ENCODE measurements at regions not wholly inside any gene's neighbourhood (a gene's known extent, or its start where the extent isn't known, plus 50 kb on each side); places are given as distances from the start of the nearest gene placed in this dataset.

DNA sequence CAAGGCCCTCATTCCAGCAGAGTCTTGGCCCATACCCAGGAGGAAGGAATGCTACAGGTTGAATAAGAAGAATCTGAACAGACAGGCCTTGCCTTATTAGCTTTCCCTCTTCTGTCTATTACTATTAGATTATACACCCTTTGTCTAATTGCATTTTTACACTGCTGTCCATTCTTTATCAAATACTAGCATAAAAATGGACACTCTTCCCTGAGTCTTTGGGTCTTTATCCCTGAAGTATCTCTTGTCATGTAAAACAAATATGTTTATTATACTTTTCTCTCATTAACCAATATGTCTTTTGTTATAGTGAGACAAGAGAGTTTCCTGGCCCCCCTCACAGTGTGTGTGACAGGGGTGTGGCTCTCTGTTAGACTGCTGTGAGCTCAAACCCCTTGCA is 897.4 kb upstream of the SEL1L start:
- Histone ChIP-seq H3K4me2 (no peak overlapping the region), H3K4me3 (IDR thresholded peaks at IDR 0.05; ENCODE audit: insufficient read depth, low read depth, low read length) (no peak overlapping the region), H2AFZ (ENCODE audit: low read depth) (no peak overlapping the region), H3K79me2 (ENCODE audit: insufficient read depth, low read depth) (no peaks in the 10 kb centered on the region), H3K27me3 (ENCODE audit: insufficient read depth, low read depth) (no peaks in the 10 kb centered on the region), H3K4me1 (ENCODE audit: low read depth, poor library complexity, severe bottlenecking) (no peaks in the 10 kb centered on the region), H3K27ac (no peak overlapping the region), H4K20me1 (ENCODE audit: insufficient read depth) (no peaks in the 10 kb centered on the region), H3K9ac (no peak overlapping the region), H3K36me3 (ENCODE audit: insufficient read depth) (no peaks in the 10 kb centered on the region)
- TF ChIP-seq, protein P1, sequence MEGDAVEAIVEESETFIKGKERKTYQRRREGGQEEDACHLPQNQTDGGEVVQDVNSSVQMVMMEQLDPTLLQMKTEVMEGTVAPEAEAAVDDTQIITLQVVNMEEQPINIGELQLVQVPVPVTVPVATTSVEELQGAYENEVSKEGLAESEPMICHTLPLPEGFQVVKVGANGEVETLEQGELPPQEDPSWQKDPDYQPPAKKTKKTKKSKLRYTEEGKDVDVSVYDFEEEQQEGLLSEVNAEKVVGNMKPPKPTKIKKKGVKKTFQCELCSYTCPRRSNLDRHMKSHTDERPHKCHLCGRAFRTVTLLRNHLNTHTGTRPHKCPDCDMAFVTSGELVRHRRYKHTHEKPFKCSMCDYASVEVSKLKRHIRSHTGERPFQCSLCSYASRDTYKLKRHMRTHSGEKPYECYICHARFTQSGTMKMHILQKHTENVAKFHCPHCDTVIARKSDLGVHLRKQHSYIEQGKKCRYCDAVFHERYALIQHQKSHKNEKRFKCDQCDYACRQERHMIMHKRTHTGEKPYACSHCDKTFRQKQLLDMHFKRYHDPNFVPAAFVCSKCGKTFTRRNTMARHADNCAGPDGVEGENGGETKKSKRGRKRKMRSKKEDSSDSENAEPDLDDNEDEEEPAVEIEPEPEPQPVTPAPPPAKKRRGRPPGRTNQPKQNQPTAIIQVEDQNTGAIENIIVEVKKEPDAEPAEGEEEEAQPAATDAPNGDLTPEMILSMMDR (conservative IDR thresholded peaks at IDR 0.05; ENCODE audit: low read depth, low read length): no peak

- Histone ChIP-seq H3K79me2 (ENCODE audit: insufficient read depth, low read depth) (no peaks in the 10 kb centered on the region), H3K4me3 (IDR thresholded peaks at IDR 0.05; ENCODE audit: insufficient read depth, low read depth, low read length) (no peak overlapping the region), H4K20me1 (ENCODE audit: insufficient read depth) (no peaks in the 10 kb centered on the region), H2AFZ (ENCODE audit: low read depth) (no peak overlapping the region), H3K27ac (no peak overlapping the region), H3K4me2 (no peak overlapping the region), H3K4me1 (ENCODE audit: low read depth, poor library complexity, severe bottlenecking) (no peaks in the 10 kb centered on the region), H3K27me3 (ENCODE audit: insufficient read depth, low read depth) (no peaks in the 10 kb centered on the region), H3K36me3 (ENCODE audit: insufficient read depth) (no peaks in the 10 kb centered on the region), H3K9ac (no peak overlapping the region)
- TF ChIP-seq, protein P1 (conservative IDR thresholded peaks at IDR 0.05; ENCODE audit: low read depth, low read length): no peak
Observed at GRCh38 chr14:82432301-82433105, 898.9 kb upstream of the SEL1L start.

- no peaks in the 10 kb centered on the region for H3K4me1 ChIP-seq (ENCODE audit: low read depth, poor library complexity, severe bottlenecking)
Observed at GRCh38 chr14:82438436-82438835, 904.8 kb upstream of the SEL1L start.

DNA sequence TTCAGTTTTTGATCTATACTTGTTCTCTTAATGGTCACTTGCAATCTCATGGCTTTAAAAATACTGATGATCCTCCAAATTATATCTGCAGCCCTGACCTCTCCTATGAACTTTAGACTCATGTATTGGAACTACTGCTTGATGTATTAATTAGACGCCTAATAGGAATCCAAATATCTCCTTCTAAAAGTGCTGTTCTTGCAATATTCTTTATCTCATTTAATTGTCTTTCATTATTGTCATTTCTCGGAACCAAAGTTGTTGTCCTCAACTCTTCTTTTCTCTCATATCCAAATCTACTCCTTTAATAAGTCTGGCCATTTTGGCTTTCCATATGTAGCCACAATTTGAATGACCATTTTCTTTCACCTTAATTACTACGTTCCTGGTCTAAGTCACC is 907.6 kb upstream of the SEL1L start:
- Histone ChIP-seq H4K20me1 (ENCODE audit: insufficient read depth) (no peaks in the 10 kb centered on the region), H3K27ac (no peak overlapping the region), H3K4me2 (no peak overlapping the region), H2AFZ (ENCODE audit: low read depth) (no peak overlapping the region), H3K79me2 (ENCODE audit: insufficient read depth, low read depth) (no peaks in the 10 kb centered on the region), H3K36me3 (ENCODE audit: insufficient read depth) (no peaks in the 10 kb centered on the region), H3K4me3 (IDR thresholded peaks at IDR 0.05; ENCODE audit: insufficient read depth, low read depth, low read length) (no peak overlapping the region), H3K9ac (no peak overlapping the region), H3K27me3 (ENCODE audit: insufficient read depth, low read depth) (no peaks in the 10 kb centered on the region), H3K4me1 (ENCODE audit: low read depth, poor library complexity, severe bottlenecking) (no peaks in the 10 kb centered on the region)
- TF ChIP-seq, protein P1 (conservative IDR thresholded peaks at IDR 0.05; ENCODE audit: low read depth, low read length): no peak

More at GRCh38 chr14:82438436-82438835, 904.8 kb upstream of the SEL1L start:
- H3K9ac ChIP-seq: no peak overlapping the region
- H3K27me3 ChIP-seq (ENCODE audit: insufficient read depth, low read depth): no peaks in the 10 kb centered on the region
- no peaks in the 10 kb centered on the region for H4K20me1 ChIP-seq (ENCODE audit: insufficient read depth)
- H3K4me3 ChIP-seq (IDR thresholded peaks at IDR 0.05; ENCODE audit: insufficient read depth, low read depth, low read length): no peak overlapping the region
- TF ChIP-seq, protein P1 (conservative IDR thresholded peaks at IDR 0.05; ENCODE audit: low read depth, low read length): no peak
- H3K79me2 ChIP-seq (ENCODE audit: insufficient read depth, low read depth): no peaks in the 10 kb centered on the region
- H3K36me3 ChIP-seq (ENCODE audit: insufficient read depth): no peaks in the 10 kb centered on the region
- H2AFZ ChIP-seq (ENCODE audit: low read depth): no peak overlapping the region
- no peak overlapping the region for H3K27ac ChIP-seq
- no peak overlapping the region for H3K4me2 ChIP-seq
